ENCODE measurements at regions not wholly inside any gene's neighbourhood (a gene's known extent, or its start where the extent isn't known, plus 50 kb on each side); places are given as distances from the start of the nearest gene placed in this dataset.
A peak's percentile ranks its signal among the peaks of the same experiment; 100 is the strongest.
"Not testable (repeated sequence)": the region's sequence is repeated elsewhere in the genome, so short reads cannot be mapped to it uniquely, and the experiment has no call there.

GRCh38 chr3:82198009-82198408 is 436.6 kb upstream of the GBE1 start:
- DNase-seq (ENCODE audit: extremely low read depth in 1 of 2, low read depth in 1 of 2), result no peak

- no peak for DNase-seq (ENCODE audit: extremely low read depth in 1 of 2, low read depth in 1 of 2)
Observed at GRCh38 chr3:82196645-82197044, 435.2 kb upstream of the GBE1 start.

GRCh38 chr3:82194870-82195269 is 433.4 kb upstream of the GBE1 start:
- no peak for DNase-seq (ENCODE audit: extremely low read depth in 1 of 2, low read depth in 1 of 2)

GRCh38 chr3:82186017-82186416 is 424.6 kb upstream of the GBE1 start:
- DNase-seq (ENCODE audit: extremely low read depth in 1 of 2, low read depth in 1 of 2), result no peak

- no peak for DNase-seq (ENCODE audit: extremely low read depth in 1 of 2, low read depth in 1 of 2)
Observed at GRCh38 chr3:82179291-82179690, 417.8 kb upstream of the GBE1 start.

- DNase-seq (ENCODE audit: extremely low read depth in 1 of 2, low read depth in 1 of 2), result no peak
Observed at GRCh38 chr3:82178291-82178690, 416.8 kb upstream of the GBE1 start.

- no peak for DNase-seq (ENCODE audit: extremely low read depth in 1 of 2, low read depth in 1 of 2)
Observed at GRCh38 chr3:82177774-82178173, 416.3 kb upstream of the GBE1 start.

- DNase-seq (ENCODE audit: extremely low read depth in 1 of 2, low read depth in 1 of 2), result no peak
Observed at GRCh38 chr3:82165266-82165665, 403.8 kb upstream of the GBE1 start.

- DNase-seq (ENCODE audit: extremely low read depth in 1 of 2, low read depth in 1 of 2), result no peak
Observed at GRCh38 chr3:82163907-82164520, 402.6 kb upstream of the GBE1 start.

GRCh38 chr3:82157952-82158351 is 396.5 kb upstream of the GBE1 start:
- no peak for DNase-seq (ENCODE audit: extremely low read depth in 1 of 2, low read depth in 1 of 2)

- not testable (repeated sequence) for DNase-seq (ENCODE audit: extremely low read depth in 1 of 2, low read depth in 1 of 2)
Observed at GRCh38 chr3:82153892-82154291, 392.4 kb upstream of the GBE1 start.

GRCh38 chr3:82145742-82146141 is 384.3 kb upstream of the GBE1 start:
- no peak for DNase-seq (ENCODE audit: extremely low read depth in 1 of 2, low read depth in 1 of 2)

- DNase-seq (ENCODE audit: extremely low read depth in 1 of 2, low read depth in 1 of 2), result no peak
Observed at GRCh38 chr3:82144811-82145210, 383.4 kb upstream of the GBE1 start.

- DNase-seq (ENCODE audit: extremely low read depth in 1 of 2, low read depth in 1 of 2), result no peak
Observed at GRCh38 chr3:82143661-82144412, 382.4 kb upstream of the GBE1 start.

GRCh38 chr3:82141592-82141991 is 380.1 kb upstream of the GBE1 start:
- DNase-seq (ENCODE audit: extremely low read depth in 1 of 2, low read depth in 1 of 2), result no peak

- DNase-seq (ENCODE audit: extremely low read depth in 1 of 2, low read depth in 1 of 2), result no peak
Observed at GRCh38 chr3:82137861-82138260, 376.4 kb upstream of the GBE1 start.

GRCh38 chr3:82137050-82137449 is 375.6 kb upstream of the GBE1 start:
- DNase-seq (ENCODE audit: extremely low read depth in 1 of 2, low read depth in 1 of 2), result no peak

GRCh38 chr3:82133070-82133606 is 371.7 kb upstream of the GBE1 start:
- peak in 1 of 2 donors; percentile 5 for DNase-seq (ENCODE audit: extremely low read depth in 1 of 2, low read depth in 1 of 2)

GRCh38 chr3:82132210-82133069 is 371.0 kb upstream of the GBE1 start:
- no peak for DNase-seq (ENCODE audit: extremely low read depth in 1 of 2, low read depth in 1 of 2)

GRCh38 chr3:82130046-82130445 is 368.6 kb upstream of the GBE1 start:
- DNase-seq (ENCODE audit: extremely low read depth in 1 of 2, low read depth in 1 of 2), result no peak

- DNase-seq (ENCODE audit: extremely low read depth in 1 of 2, low read depth in 1 of 2), result no peak
Observed at GRCh38 chr3:82129221-82129801, 367.9 kb upstream of the GBE1 start.
